GM19452 (cell line): ENCODE measurements at regions not wholly inside any gene's neighbourhood (a gene's known extent, or its start where the extent isn't known, plus 50 kb on each side); places are given as distances from the start of the nearest gene placed in this dataset.
"Not testable (repeated sequence)": the region's sequence is repeated elsewhere in the genome, so short reads cannot be mapped to it uniquely, and the experiment has no call there.

Experiments used
- ATAC-seq: cut with Tn5 transposase; IDR thresholded peaks from one replicate; pipeline ENCODE4 v1.9.1; 2021; ENCODE audit not compliant: unreplicated experiment

- ATAC-seq = no peak
Observed at GRCh38 chr10:64369885-64370773, 848.9 kb downstream of the REEP3 start.

- ATAC-seq = no peak
Observed at GRCh38 chr10:64374346-64374745, 853.1 kb downstream of the REEP3 start.

GRCh38 chr10:64376167-64376566 is 855.0 kb downstream of the REEP3 start:
- no peak for ATAC-seq

DNA sequence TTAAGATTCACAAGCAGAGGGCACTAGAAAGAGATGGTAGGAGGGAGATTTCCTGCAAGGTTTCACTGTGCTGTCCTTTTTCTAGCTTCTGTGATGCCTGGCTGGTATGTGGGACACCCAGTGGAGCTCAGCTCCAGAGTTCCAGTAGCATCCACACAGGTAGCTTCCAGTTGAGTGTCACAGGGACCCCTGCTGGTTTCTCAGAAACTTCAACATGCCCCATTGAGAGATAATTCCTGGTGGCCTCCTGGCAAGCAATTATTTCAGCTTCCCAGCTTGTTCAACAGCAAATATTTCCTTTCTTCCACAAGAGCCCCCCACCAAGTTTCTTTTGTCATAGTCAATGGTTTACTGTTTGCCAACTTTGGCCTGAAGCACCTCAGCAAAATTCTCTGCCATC is 858.7 kb downstream of the REEP3 start:
- ATAC-seq = no peak

DNA sequence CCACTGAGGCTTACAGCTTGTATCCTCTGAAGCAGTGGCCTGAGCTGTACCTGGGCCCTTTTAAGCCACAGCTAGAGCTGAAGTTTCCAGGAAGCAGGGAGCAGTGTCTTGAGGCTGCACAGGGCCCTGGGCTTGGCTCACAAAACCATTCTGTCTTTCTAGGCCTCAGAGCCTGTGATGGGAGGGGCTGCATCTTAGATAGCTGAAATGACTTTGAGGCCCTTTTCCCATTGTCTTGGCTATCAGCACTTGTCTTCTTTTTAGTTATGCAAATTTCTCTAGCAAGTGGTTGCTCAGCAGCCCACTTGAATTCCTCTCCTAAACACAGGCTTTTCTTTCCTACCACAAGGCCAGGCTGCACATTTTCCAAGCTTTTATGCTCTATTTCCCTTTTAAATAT is 864.2 kb downstream of the REEP3 start:
- no peak for ATAC-seq

DNA sequence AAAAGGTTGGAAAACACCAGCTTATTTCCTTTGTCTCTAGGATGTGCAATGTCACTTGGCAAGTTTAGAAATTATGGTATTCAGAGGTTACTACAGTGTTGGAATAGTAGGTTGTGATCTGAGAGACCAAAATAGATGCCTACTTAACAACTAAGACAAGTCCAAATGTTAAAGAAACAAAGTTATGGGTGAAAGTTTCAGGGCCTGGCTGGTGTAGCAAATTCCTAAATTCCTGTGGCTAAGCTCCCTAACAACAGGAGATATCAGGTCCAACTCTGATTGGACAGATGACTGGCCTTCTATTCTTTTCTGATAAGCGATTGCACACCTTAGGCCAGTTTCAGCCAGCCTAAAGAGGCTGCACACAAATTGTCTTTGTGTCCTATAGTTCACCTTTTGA is 873.5 kb downstream of the REEP3 start:
- no peak for ATAC-seq

- ATAC-seq = no peak
Observed at GRCh38 chr10:64396105-64396708, 875.0 kb downstream of the REEP3 start.

DNA sequence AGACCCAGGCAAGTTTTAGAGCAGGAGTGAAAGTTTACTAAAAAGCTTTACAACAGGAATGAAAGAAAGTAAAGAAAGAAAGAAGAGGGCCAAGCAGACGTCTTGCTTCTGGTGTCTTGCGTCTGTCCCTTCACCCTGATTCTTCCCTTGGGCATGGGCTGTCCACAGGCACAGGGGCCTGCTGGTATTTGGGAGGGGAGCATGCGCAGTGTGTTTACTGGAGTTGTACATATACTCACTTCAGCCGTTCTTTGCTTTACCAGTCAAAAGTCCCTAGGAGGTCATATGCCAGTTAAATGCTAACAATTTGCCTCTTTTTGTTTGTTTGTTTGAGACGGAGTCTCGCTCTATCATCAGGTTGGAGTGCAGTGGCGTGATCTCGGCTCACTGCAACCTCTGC is 875.9 kb downstream of the REEP3 start:
- ATAC-seq = no peak

DNA sequence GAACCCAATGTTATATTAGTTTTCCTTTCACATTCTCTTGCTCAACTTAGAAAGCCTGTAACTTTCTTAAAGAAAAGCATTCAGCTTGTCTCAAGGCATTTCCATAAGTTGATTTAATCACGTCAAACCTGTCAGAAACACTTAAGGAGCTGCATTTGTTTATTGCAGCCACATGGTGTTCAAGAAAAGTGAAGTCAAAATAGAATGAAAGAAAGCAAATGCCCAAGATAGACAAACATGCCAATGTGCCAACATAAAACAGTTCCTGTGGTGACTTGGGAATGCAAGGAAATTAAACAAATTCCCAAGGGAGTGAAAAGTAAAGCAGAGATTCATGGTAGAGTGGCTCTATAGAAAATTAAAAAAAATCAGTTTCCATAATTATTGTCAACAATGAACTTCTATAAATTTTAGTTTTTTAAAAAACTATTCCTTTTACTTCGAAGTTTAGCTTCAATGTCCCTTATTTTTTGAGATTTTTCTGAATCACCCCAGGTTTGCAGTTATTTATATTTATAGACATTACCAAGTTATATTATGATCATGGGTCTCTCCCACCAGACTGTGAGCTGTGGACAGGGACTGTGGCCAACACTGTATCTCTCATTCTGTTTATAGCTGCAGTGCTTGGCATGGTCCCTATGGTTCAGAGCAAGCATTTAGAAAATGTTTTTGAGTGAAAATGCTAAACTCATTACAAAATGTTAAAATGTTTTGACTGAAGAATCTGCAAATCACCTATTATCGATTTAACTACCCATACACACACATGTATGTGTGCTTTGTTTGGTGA is 887.4 kb downstream of the REEP3 start:
- no peak for ATAC-seq

DNA sequence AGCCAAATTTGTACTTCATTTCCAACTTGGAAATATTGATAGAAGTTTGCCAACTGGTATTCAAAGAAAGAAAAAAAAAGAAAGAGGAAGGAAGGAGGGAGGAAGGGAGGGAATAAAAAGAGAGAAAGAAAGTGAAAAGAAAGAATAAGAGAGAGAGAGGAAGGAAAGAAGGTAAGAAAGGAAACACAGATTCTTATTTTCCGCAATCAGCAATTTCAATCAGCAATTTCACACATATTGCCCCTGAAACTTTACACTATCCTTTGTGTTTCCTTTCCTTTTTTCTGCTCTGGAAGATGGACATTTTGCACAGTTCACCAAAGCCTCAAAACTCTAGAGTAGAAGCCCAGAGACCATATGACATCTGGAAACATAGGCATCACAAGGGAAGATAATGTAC is 888.1 kb downstream of the REEP3 start:
- ATAC-seq = no peak

DNA sequence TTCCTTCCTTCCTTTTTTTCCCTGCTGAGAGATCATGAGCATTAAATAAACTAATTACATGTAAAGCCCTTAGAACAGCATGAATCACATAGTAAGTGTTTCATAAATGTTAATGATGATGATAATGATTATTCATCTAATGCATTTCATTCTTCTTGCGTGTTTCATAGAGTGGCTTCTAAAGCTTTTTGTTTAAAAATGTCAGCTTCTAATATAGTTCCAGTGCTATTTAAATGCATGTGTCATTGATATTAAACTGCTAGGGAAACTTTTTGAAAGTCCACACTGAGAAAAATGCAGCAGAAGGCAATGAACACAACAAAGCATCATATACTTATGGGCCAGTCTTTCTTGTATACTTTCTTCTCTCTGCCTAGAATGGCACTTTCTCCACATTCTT is 894.8 kb downstream of the REEP3 start:
- no peak for ATAC-seq

GRCh38 chr10:64419461-64419860 is 898.3 kb downstream of the REEP3 start:
- no peak for ATAC-seq

GRCh38 chr10:64426745-64427144 is 905.5 kb downstream of the REEP3 start:
- no peak for ATAC-seq

- ATAC-seq = no peak
Observed at GRCh38 chr10:64430690-64431323, 909.6 kb downstream of the REEP3 start.

GRCh38 chr10:64441872-64442271 is 920.7 kb downstream of the REEP3 start:
- ATAC-seq = not testable (repeated sequence)

- ATAC-seq = no peak
Observed at GRCh38 chr10:64444163-64444562, 923.0 kb downstream of the REEP3 start.

DNA sequence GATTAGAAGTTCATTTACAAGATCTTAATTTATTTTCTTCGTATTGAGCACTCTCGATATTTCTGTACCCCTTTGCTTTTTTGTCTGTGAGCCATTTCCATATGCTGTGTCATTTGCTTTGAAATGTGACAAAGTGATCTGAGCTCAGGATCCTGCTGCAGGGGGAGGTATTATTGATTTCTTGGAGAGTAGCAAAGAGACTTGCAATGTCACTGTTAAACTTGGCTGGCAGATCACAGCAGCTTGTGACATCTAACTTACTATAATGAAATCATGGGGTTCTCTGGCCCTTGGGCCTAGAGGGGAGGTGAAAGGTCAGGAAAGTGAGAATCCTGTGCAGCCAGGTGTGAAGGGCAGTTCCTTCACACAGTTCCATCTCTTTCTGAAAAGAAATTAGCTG is 923.4 kb downstream of the REEP3 start:
- ATAC-seq = no peak

DNA sequence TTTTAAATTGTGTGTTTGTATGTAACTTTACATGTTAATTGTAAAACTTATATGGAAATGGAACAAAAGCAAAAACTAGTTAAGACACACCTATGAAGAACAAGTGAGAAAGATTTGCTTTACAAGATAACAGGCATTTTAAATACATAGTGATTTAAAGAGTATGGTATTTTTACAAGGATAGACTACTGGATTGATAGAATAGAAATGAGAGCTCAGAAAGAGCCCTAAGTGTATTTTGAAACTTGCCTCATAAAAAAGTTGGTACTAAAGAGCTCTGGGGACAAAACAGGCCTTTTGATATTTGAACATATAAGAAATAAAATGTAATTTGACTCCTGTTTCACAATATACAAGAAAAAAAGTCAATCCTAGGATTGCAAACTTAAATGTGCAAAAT is 928.4 kb downstream of the REEP3 start:
- no peak for ATAC-seq

DNA sequence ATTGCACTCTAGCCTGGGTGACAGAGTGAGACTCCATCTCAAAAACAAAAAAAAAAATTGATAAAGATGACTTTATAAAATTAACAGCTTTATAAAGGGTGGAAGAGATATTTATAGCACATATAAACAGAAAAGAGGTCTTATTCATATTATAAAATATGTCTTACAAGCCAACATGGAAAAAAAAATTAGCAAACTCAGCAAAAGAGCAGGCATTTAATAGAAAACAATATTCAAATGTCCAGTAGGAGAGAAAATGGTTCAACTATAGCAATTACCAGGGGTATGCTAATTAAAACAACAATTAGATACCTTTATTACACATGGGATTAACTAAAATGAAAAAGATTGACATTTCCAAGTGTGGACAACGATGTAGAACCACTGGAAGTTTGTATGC is 929.1 kb downstream of the REEP3 start:
- ATAC-seq = no peak

DNA sequence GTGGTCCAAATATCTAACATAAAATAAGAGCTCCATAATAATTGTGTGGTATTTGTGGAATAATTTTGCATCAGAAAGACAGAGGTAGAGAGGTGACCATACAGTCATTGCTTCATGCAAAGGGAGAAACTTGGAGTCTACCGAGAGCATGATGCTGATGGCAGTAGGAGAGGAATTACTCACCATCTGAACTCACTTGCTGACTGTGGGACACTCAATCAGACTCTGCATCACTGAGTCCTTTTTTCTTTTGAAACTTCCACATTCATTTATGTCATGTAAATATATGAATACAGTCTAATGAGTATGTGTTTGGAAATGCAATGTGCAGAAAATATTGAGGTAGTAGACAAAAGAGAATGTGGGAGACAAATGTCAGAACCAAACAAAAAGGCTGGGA is 933.8 kb downstream of the REEP3 start:
- ATAC-seq = no peak

DNA sequence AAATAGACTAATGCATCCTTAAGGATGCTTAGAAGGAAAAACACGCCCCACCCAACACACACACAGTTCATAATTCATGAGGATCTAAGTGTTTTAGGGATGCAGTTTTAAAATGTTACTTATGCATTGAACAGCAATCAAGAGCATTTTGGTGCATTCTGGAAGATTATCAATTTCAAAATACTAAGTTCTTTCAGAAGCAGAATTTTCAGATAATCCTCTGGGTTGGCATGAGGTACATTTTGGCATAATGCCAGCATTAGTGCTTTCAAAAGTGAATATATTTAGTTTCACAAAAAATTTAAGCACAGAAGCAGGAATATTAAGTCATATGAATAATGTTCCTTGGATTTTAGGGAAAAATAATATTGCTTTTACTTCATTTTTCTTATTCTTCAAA is 937.1 kb downstream of the REEP3 start:
- no peak for ATAC-seq
